Upper lobe of right lung (tissue), 1 donor: ENCODE measurements at regions not wholly inside any gene's neighbourhood (a gene's known extent, or its start where the extent isn't known, plus 50 kb on each side); places are given as distances from the start of the nearest gene placed in this dataset.
"Not testable (repeated sequence)": the region's sequence is repeated elsewhere in the genome, so short reads cannot be mapped to it uniquely, and the experiment has no call there.

Source experiments
- ATAC-seq: fragments of 200-7000 bp; cut with Tn5 transposase; one replicate; pipeline ENCODE4 v1.9.1; 2020; ENCODE audit warnings: mild to moderate bottlenecking, moderate library complexity
- DNase-seq: peaks from one replicate; pipeline ENCODE4 v3.0.0-alpha.2; 2020
- H3K27ac ChIP-seq: fragments of 200-600 bp; one replicate; pipeline ENCODE4 v1.8.0; 2022
- H3K27me3 ChIP-seq: fragments of 200-600 bp; one replicate; pipeline ENCODE4 v1.8.0; 2022; ENCODE audit warnings: mild to moderate bottlenecking
- H3K36me3 ChIP-seq: fragments of 200-600 bp; one replicate; pipeline ENCODE4 v1.8.0; 2022
- H3K4me1 ChIP-seq: fragments of 200-600 bp; one replicate; pipeline ENCODE4 v1.8.0; 2022
- H3K4me3 ChIP-seq: fragments of 200-600 bp; one replicate; pipeline ENCODE4 v1.8.0; 2022; ENCODE audit warnings: mild to moderate bottlenecking
- H3K9me3 ChIP-seq: fragments of 200-600 bp; one replicate; pipeline ENCODE4 v1.8.0; 2022
- intact Hi-C: fragments of 100-400 bp; cut with DNase I; formaldehyde crosslinking; loops from one replicate; pipeline ENCODE4 v1.11.0; 2022
- donor health status: DM: no; HTN: yes; CAD: no; lungs with severe emphysema.

GRCh38 chr2:91520523-91520922 is 2829.1 kb downstream of the RPIA start:
- H3K36me3 ChIP-seq, H3K4me1 ChIP-seq, H3K9me3 ChIP-seq, H3K27me3 ChIP-seq, H3K4me3 ChIP-seq, H3K27ac ChIP-seq, intact Hi-C loops, DNase-seq, ATAC-seq: not testable (repeated sequence)

- H3K4me1 ChIP-seq, H3K27ac ChIP-seq, ATAC-seq, H3K36me3 ChIP-seq, DNase-seq, H3K4me3 ChIP-seq, H3K27me3 ChIP-seq, H3K9me3 ChIP-seq, intact Hi-C loops: not testable (repeated sequence)
Measured at GRCh38 chr2:91520972-91521535, 2829.6 kb downstream of the RPIA start.

- H3K36me3 ChIP-seq, ATAC-seq, intact Hi-C loops, DNase-seq, H3K9me3 ChIP-seq, H3K27me3 ChIP-seq, H3K27ac ChIP-seq, H3K4me3 ChIP-seq, H3K4me1 ChIP-seq: not testable (repeated sequence)
Measured at GRCh38 chr2:91521944-91522343, 2830.5 kb downstream of the RPIA start.

- DNase-seq, H3K27ac ChIP-seq, H3K9me3 ChIP-seq, ATAC-seq, intact Hi-C loops, H3K4me3 ChIP-seq, H3K4me1 ChIP-seq, H3K36me3 ChIP-seq, H3K27me3 ChIP-seq: not testable (repeated sequence)
Measured at GRCh38 chr2:91522877-91523276, 2831.4 kb downstream of the RPIA start.

GRCh38 chr2:91523751-91524150 is 2832.3 kb downstream of the RPIA start:
- ATAC-seq, intact Hi-C loops, H3K4me3 ChIP-seq, H3K36me3 ChIP-seq, H3K9me3 ChIP-seq, DNase-seq, H3K27ac ChIP-seq, H3K4me1 ChIP-seq, H3K27me3 ChIP-seq: not testable (repeated sequence)

GRCh38 chr2:91525587-91525986 is 2834.1 kb downstream of the RPIA start:
- intact Hi-C loops, ATAC-seq, H3K4me3 ChIP-seq, H3K27ac ChIP-seq, H3K27me3 ChIP-seq, H3K9me3 ChIP-seq, H3K36me3 ChIP-seq, H3K4me1 ChIP-seq, DNase-seq: not testable (repeated sequence)

- H3K9me3 ChIP-seq, H3K4me1 ChIP-seq, H3K27ac ChIP-seq, intact Hi-C loops, ATAC-seq, H3K4me3 ChIP-seq, H3K27me3 ChIP-seq, DNase-seq, H3K36me3 ChIP-seq: not testable (repeated sequence)
Measured at GRCh38 chr2:91526083-91526482, 2834.6 kb downstream of the RPIA start.

- DNase-seq, result peak; percentile 63
- ATAC-seq, H3K27ac ChIP-seq, H3K4me1 ChIP-seq, intact Hi-C loops, H3K36me3 ChIP-seq, H3K9me3 ChIP-seq, H3K27me3 ChIP-seq, H3K4me3 ChIP-seq: not testable (repeated sequence)
Measured at GRCh38 chr2:91527056-91527455, 2835.6 kb downstream of the RPIA start.

GRCh38 chr2:91527491-91528031 is 2836.1 kb downstream of the RPIA start:
- H3K36me3 ChIP-seq, H3K27me3 ChIP-seq, intact Hi-C loops, H3K27ac ChIP-seq, H3K4me1 ChIP-seq, ATAC-seq, H3K9me3 ChIP-seq, H3K4me3 ChIP-seq: not testable (repeated sequence)
- peak; percentile 68 for DNase-seq

- not testable (repeated sequence) for ATAC-seq
Measured at GRCh38 chr2:91528361-91528760, 2836.9 kb downstream of the RPIA start.

GRCh38 chr2:91536109-91536508 is 2844.6 kb downstream of the RPIA start:
- DNase-seq, H3K36me3 ChIP-seq, H3K27ac ChIP-seq, intact Hi-C loops, H3K4me1 ChIP-seq, H3K27me3 ChIP-seq, H3K9me3 ChIP-seq, ATAC-seq, H3K4me3 ChIP-seq: not testable (repeated sequence)

More at GRCh38 chr2:91528361-91528760, 2836.9 kb downstream of the RPIA start:
- intact Hi-C loops, H3K4me3 ChIP-seq, H3K27me3 ChIP-seq, H3K27ac ChIP-seq, H3K4me1 ChIP-seq, H3K9me3 ChIP-seq, H3K36me3 ChIP-seq: not testable (repeated sequence)
- peak; percentile 66 for DNase-seq

- H3K4me3 ChIP-seq, H3K27ac ChIP-seq, intact Hi-C loops, DNase-seq, H3K4me1 ChIP-seq, ATAC-seq, H3K9me3 ChIP-seq, H3K27me3 ChIP-seq, H3K36me3 ChIP-seq: not testable (repeated sequence)
Measured at GRCh38 chr2:91536549-91537263, 2845.2 kb downstream of the RPIA start.

- intact Hi-C loops, H3K4me3 ChIP-seq, H3K36me3 ChIP-seq, H3K27me3 ChIP-seq, H3K9me3 ChIP-seq, H3K27ac ChIP-seq, ATAC-seq, H3K4me1 ChIP-seq: not testable (repeated sequence)
- DNase-seq, result peak; percentile 55
Measured at GRCh38 chr2:91549316-91549715, 2857.8 kb downstream of the RPIA start.

- intact Hi-C loops, H3K4me3 ChIP-seq, H3K4me1 ChIP-seq, ATAC-seq, H3K27ac ChIP-seq, H3K27me3 ChIP-seq, DNase-seq, H3K36me3 ChIP-seq, H3K9me3 ChIP-seq: not testable (repeated sequence)
Measured at GRCh38 chr2:91558234-91558633, 2866.8 kb downstream of the RPIA start.
